Activated CD4-positive, alpha-beta T cell treated with anti-CD3 and anti-CD28 coated beads, Interleukin-2, amount 50 U/mL, for 1 hour (primary cell): ENCODE measurements at regions not wholly inside any gene's neighbourhood (a gene's known extent, or its start where the extent isn't known, plus 50 kb on each side); places are given as distances from the start of the nearest gene placed in this dataset.

Experiments used
- DNase-seq: peaks from one replicate; pipeline ENCODE4 v3.0.0-alpha.2; 2020

- DNase-seq, result no peak
These were observed 221.4 kb downstream of the CMPK2 start for GRCh38 chr2:6644261-6644660.

- no peak for DNase-seq
These were observed 220.7 kb downstream of the CMPK2 start for GRCh38 chr2:6645004-6645403.

GRCh38 chr2:6645672-6646071 is 220.0 kb downstream of the CMPK2 start:
- DNase-seq, result no peak

- no peak for DNase-seq
These were observed 218.7 kb downstream of the CMPK2 start for GRCh38 chr2:6647046-6647445.

GRCh38 chr2:6648596-6649247 is 217.0 kb downstream of the CMPK2 start:
- DNase-seq, result no peak

GRCh38 chr2:6650311-6650710 is 215.4 kb downstream of the CMPK2 start:
- no peak for DNase-seq

GRCh38 chr2:6652251-6652650 is 213.5 kb downstream of the CMPK2 start:
- no peak for DNase-seq

- no peak for DNase-seq
These were observed 212.4 kb downstream of the CMPK2 start for GRCh38 chr2:6653281-6653750.

GRCh38 chr2:6654279-6654678 is 211.4 kb downstream of the CMPK2 start:
- no peak for DNase-seq

GRCh38 chr2:6656633-6657032 is 209.1 kb downstream of the CMPK2 start:
- no peak for DNase-seq

- DNase-seq, result no peak
These were observed 208.6 kb downstream of the CMPK2 start for GRCh38 chr2:6657136-6657535.

GRCh38 chr2:6657855-6658254 is 207.9 kb downstream of the CMPK2 start:
- DNase-seq, result no peak

- no peak for DNase-seq
These were observed 201.2 kb downstream of the CMPK2 start for GRCh38 chr2:6664332-6665061.

- no peak for DNase-seq
These were observed 200.3 kb downstream of the CMPK2 start for GRCh38 chr2:6665093-6666045.

GRCh38 chr2:6667326-6667725 is 198.4 kb downstream of the CMPK2 start:
- DNase-seq, result no peak

GRCh38 chr2:6671913-6672312 is 193.8 kb downstream of the CMPK2 start:
- DNase-seq, result no peak

GRCh38 chr2:6674381-6674780 is 191.3 kb downstream of the CMPK2 start:
- no peak for DNase-seq

- DNase-seq, result no peak
These were observed 189.9 kb downstream of the CMPK2 start for GRCh38 chr2:6675791-6676190.

- DNase-seq, result no peak
These were observed 189.5 kb downstream of the CMPK2 start for GRCh38 chr2:6676241-6676640.

- DNase-seq, result no peak
These were observed 188.9 kb downstream of the CMPK2 start for GRCh38 chr2:6676776-6677175.

- DNase-seq, result no peak
These were observed 186.2 kb downstream of the CMPK2 start for GRCh38 chr2:6679471-6679870.

GRCh38 chr2:6683516-6683915 is 182.2 kb downstream of the CMPK2 start:
- DNase-seq, result no peak

GRCh38 chr2:6685447-6685846 is 180.3 kb downstream of the CMPK2 start:
- no peak for DNase-seq
